Activated naive CD8-positive, alpha-beta T cell treated with anti-CD3 and anti-CD28 coated beads, Interleukin-2, amount 10 ng/mL, durations not matched to agents 7 days and 5 days (primary cell): ENCODE measurements at regions not wholly inside any gene's neighbourhood (a gene's known extent, or its start where the extent isn't known, plus 50 kb on each side); places are given as distances from the start of the nearest gene placed in this dataset.
A peak's percentile ranks its signal among the peaks of the same experiment; 100 is the strongest.
"Not testable (repeated sequence)": the region's sequence is repeated elsewhere in the genome, so short reads cannot be mapped to it uniquely, and the experiment has no call there.

ENCODE experiments used
- ATAC-seq: fragments of 150-1000 bp; cut with Tn5 transposase; one replicate; pipeline ENCODE4 v1.10.0; 2021; ENCODE audit warnings: low read depth, moderate library complexity
- POLR2A ChIA-PET: fragments of 350-600 bp; sonication (Branson Sonifier 250); formaldehyde crosslinking; loops from one replicate; lab custom pipeline; 2021; ENCODE audit warnings: antibody characterized with exemption; lab: Charles Lee
- DNase-seq: peaks from one replicate; pipeline ENCODE4 v3.0.0; 2021
- H3K27ac Mint-ChIP-seq: one replicate; pipeline ENCODE4 v1.8.0; 2022; ENCODE audit warnings: mild to moderate bottlenecking, mixed read lengths
- H3K27me3 Mint-ChIP-seq: one replicate; pipeline ENCODE4 v1.8.0; 2022; ENCODE audit warnings: mild to moderate bottlenecking, moderate library complexity, mixed read lengths
- H3K36me3 Mint-ChIP-seq: one replicate; pipeline ENCODE4 v1.8.0; 2021; ENCODE audit warnings: mild to moderate bottlenecking, mixed read lengths
- H3K4me1 Mint-ChIP-seq: one replicate; pipeline ENCODE4 v1.8.0; 2021; ENCODE audit warnings: mixed read lengths
- H3K4me3 Mint-ChIP-seq: one replicate; pipeline ENCODE4 v1.8.0; 2022; ENCODE audit warnings: mild to moderate bottlenecking, moderate library complexity, mixed read lengths
- H3K9me3 Mint-ChIP-seq: one replicate; pipeline ENCODE4 v1.8.0; 2021; ENCODE audit warnings: mixed read lengths

GRCh38 chr1:29687601-29688244, 451.4 kb downstream of the PTPRU start:
- Mint-ChIP-seq H3K9me3 (no peaks in the 10 kb centered on the region), H3K4me1 (peaks cover 10% of the 10 kb centered on the region), H3K36me3 (no peaks in the 10 kb centered on the region), H3K27me3 (peaks cover 11% of the 10 kb centered on the region), H3K27ac (no peak overlapping the region), H3K4me3 (no peak overlapping the region)
- ATAC-seq (no peak), DNase-seq (no peak)
- POLR2A ChIA-PET = no interaction called here

DNA sequence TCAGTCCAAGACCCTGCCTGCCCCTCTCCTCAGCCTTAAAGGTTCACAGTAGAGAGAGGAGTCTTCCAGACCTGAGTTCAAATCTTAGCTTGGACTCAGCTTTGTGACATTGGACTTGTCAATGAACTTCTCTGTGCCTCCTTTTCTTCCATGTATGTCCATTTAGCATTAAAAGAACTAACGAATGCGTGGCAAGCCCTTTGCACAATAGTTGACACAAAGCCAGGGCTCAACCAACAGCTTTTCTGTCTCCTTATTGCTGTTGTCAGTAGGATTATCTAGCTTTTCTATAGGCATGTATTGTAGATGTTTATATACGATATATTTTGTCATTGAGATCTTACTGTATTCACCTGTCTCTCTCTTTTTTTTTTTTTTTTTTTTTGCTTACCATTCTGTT, 450.8 kb downstream of the PTPRU start:
- Mint-ChIP-seq H3K4me3 (no peak overlapping the region), H3K36me3 (no peaks in the 10 kb centered on the region), H3K27ac (no peak overlapping the region), H3K9me3 (no peaks in the 10 kb centered on the region), H3K4me1 (peaks cover 10% of the 10 kb centered on the region), H3K27me3 (peaks cover 11% of the 10 kb centered on the region)
- POLR2A ChIA-PET = no interaction called here
- DNase-seq (no peak), ATAC-seq (no peak)

DNA sequence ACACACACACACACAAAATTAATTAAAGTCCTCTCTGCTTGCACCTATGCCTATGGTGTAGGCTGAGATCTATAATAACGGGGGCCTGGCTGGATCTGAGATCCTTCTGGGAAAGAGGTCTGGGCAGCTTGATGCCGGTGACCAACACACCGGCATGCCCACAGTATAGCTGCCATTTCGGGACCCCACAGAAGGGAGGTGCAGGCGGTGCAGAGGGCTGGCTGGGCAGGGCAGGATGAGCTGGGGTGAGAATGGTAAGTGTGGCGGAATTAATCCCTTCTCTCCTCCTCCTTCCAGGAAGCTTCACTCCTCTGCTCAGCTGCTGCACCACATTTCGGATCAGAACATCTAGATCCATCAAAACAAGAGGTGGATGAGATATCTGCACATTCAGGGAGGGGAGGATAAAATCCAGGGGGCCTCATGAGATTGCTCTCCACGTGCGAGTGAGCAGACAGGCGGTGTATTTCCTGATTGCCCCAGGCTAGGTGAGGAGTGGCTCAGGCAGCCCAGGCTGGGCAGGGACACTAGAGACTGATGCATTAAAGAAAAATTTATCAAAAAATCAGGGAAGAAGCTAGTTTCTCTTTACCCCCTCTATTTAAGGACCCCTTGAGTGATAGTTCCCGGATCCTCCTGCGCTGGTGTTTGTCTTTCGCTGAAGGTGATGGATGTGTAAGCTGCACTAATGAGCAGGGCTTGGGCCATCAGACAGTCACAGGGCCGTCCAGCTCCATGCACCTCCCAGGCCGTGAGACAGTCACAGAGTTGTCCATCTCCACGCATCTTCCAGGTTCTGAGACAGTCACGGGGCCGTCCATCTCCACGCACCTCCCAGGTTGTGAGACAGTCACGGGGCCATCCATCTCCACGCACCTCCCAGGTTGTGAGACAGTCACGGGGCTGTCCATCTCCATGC, 449.9 kb downstream of the PTPRU start:
- Mint-ChIP-seq H3K36me3 (no peaks in the 10 kb centered on the region), H3K27me3 (peaks cover 9% of the 10 kb centered on the region), H3K9me3 (no peaks in the 10 kb centered on the region), H3K4me3 (no peak overlapping the region), H3K27ac (no peak overlapping the region), H3K4me1 (peaks cover 10% of the 10 kb centered on the region)
- POLR2A ChIA-PET = no interaction called here
- DNase-seq (peak; percentile 7), ATAC-seq (no peak)

DNA sequence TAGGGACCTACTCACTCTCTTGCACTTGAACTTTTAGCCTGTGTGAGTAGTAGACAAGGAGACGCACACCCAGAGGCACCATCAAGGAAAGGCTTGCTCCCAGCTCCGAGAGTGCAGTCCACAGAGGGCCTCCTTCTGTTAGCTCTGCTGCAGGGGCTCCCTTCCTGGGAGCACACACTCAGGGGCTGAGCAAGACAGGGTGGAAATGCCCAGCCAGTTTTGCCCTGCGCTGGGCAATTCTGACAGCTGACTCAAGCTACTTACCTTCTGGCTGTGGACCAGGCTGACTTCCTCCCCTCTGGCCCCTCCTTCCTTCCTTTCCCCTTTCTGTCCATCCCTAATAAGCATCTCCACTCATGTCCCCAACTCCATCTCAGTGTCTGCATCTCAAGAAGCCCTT, 449.1 kb downstream of the PTPRU start:
- DNase-seq (no peak), ATAC-seq (no peak)
- Mint-ChIP-seq H3K9me3 (no peaks in the 10 kb centered on the region), H3K4me1 (peaks cover 10% of the 10 kb centered on the region), H3K4me3 (no peak overlapping the region), H3K27ac (no peak overlapping the region), H3K27me3 (peaks cover 4% of the 10 kb centered on the region), H3K36me3 (no peaks in the 10 kb centered on the region)
- POLR2A ChIA-PET = no interaction called here

DNA sequence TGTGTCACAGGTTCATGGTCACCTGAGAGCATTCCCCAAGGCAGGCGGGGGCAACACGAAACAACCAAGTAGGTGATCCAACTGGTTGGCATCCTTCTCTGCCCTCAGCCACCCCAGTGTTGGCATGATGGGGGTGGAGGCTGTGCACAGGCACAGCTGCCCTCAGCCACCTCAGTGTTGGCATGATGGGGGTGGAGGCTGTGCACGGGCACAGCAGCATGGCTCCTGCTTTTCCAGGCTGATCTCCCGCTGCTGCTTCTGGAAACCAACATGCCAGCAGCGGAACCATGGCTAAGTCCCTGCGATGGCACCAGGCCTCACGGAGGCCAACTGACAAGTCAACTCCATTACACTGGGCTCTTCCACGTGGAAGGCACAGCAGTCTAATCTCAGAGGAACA, 447.8 kb downstream of the PTPRU start:
- DNase-seq = peak; percentile 9
- peaks cover 10% of the 10 kb centered on the region for H3K4me1 Mint-ChIP-seq
- no peaks in the 10 kb centered on the region for H3K9me3 Mint-ChIP-seq
- no peaks in the 10 kb centered on the region for H3K36me3 Mint-ChIP-seq
- peaks cover 4% of the 10 kb centered on the region for H3K27me3 Mint-ChIP-seq
- POLR2A ChIA-PET = no interaction called here
- H3K4me3 Mint-ChIP-seq = no peak overlapping the region
- no peak for ATAC-seq
- H3K27ac Mint-ChIP-seq = no peak overlapping the region

- H3K36me3 Mint-ChIP-seq = no peaks in the 10 kb centered on the region
- H3K9me3 Mint-ChIP-seq = no peaks in the 10 kb centered on the region
- no peak overlapping the region for H3K27ac Mint-ChIP-seq
- POLR2A ChIA-PET = no interaction called here
- H3K4me1 Mint-ChIP-seq = peaks cover 5% of the 10 kb centered on the region
- DNase-seq = peak; percentile 14
- H3K27me3 Mint-ChIP-seq = peaks cover 4% of the 10 kb centered on the region
- no peak overlapping the region for H3K4me3 Mint-ChIP-seq
- ATAC-seq = no peak
Measured at GRCh38 chr1:29683472-29683871, 447.1 kb downstream of the PTPRU start.

DNA sequence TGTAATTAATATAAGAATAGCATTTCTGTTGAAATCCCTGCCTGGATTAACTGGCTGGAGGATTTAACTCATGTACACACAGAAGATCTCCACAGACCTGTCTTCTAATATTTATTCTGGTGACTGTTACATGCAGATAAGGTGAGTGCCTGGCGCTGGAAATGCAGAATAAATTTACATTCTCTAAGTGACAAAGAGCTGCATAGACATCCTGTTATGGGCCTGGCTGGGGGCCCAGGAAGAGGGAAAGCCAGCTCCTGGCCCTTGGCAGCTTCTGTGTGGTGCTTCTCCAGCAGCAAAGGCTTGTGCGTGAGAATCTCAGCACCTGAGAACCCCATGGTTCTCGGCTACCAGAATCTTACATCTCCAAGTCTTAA, 446.6 kb downstream of the PTPRU start:
- Mint-ChIP-seq H3K4me1 (no peaks in the 10 kb centered on the region), H3K27me3 (no peaks in the 10 kb centered on the region), H3K27ac (no peak overlapping the region), H3K36me3 (no peaks in the 10 kb centered on the region), H3K9me3 (no peaks in the 10 kb centered on the region), H3K4me3 (no peak overlapping the region)
- POLR2A ChIA-PET = no interaction called here
- DNase-seq = no peak
- no peak for ATAC-seq

GRCh38 chr1:29682171-29682918, 446.0 kb downstream of the PTPRU start:
- Mint-ChIP-seq H3K4me1 (no peaks in the 10 kb centered on the region), H3K27me3 (no peaks in the 10 kb centered on the region), H3K27ac (no peak overlapping the region), H3K4me3 (no peak overlapping the region), H3K36me3 (no peaks in the 10 kb centered on the region), H3K9me3 (no peaks in the 10 kb centered on the region)
- DNase-seq = peak; percentile 8
- POLR2A ChIA-PET = no interaction called here
- ATAC-seq = no peak

- ATAC-seq, H3K4me3 Mint-ChIP-seq, H3K27ac Mint-ChIP-seq, POLR2A ChIA-PET, H3K9me3 Mint-ChIP-seq, H3K36me3 Mint-ChIP-seq, H3K27me3 Mint-ChIP-seq, H3K4me1 Mint-ChIP-seq: not testable (repeated sequence)
- peak; percentile 8 for DNase-seq
Measured at GRCh38 chr1:29681416-29681815, 445.1 kb downstream of the PTPRU start.

GRCh38 chr1:29679828-29680558, 443.7 kb downstream of the PTPRU start:
- ATAC-seq (no peak), DNase-seq (no peak)
- H3K36me3 Mint-ChIP-seq = no peaks in the 10 kb centered on the region
- POLR2A ChIA-PET = no interaction called here
- H3K4me1 Mint-ChIP-seq = no peaks in the 10 kb centered on the region
- H3K27me3 Mint-ChIP-seq = no peaks in the 10 kb centered on the region
- no peak overlapping the region for H3K4me3 Mint-ChIP-seq
- no peak overlapping the region for H3K27ac Mint-ChIP-seq
- H3K9me3 Mint-ChIP-seq = no peaks in the 10 kb centered on the region

GRCh38 chr1:29679316-29679715, 443.0 kb downstream of the PTPRU start:
- Mint-ChIP-seq H3K4me1 (no peaks in the 10 kb centered on the region), H3K27ac (no peak overlapping the region), H3K9me3 (no peaks in the 10 kb centered on the region), H3K4me3 (no peak overlapping the region), H3K27me3 (peaks cover 1% of the 10 kb centered on the region), H3K36me3 (no peaks in the 10 kb centered on the region)
- POLR2A ChIA-PET = no interaction called here
- ATAC-seq (no peak), DNase-seq (no peak)

DNA sequence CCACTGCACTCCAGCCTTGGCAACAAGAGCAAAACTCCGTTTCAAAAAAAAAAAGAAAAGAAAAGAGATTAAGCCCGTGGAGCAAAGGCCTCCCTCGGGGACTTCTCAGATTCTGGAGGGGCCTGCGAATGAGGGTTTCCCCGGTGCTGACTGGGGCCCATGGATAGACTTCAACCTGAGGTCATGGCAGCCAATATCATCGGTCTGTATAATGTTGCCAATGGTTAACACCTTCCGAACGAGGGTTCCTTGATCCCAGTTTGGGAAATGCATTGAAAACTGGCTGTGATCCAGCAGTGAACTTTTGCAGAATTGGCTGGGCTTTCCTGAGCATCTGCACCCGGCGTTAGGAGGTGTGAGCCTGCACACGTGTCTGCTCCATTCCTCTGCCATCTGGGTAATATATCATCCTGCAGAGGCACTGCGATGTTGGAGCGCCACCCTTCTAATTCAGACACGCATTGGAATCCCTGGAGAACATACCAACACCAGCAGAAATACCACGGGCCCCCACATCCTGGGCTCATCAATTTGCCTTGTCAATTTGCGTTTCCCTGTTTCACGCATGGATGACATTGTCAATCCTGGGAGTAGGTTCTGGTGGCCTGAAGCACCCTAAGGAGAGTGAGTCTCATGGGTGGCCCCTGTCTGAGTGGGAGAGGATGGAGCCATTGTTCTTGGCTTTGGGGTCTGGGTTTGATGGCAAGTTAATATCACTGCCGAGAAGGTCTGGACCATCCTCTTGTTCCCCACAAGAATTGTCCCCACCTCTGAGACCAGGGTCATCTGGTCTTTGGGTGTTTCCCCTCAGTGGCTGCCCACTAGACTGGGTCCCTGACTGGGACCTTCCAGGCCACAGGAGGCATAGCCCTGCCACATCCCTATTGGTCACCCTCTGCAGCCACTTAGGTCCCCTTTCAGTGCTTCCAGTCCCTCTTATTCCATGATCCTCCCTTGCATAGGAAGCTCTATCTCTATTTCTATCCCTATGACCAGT, 441.0 kb downstream of the PTPRU start:
- H3K4me3 Mint-ChIP-seq = no peak overlapping the region
- no peaks in the 10 kb centered on the region for H3K36me3 Mint-ChIP-seq
- no peak for ATAC-seq
- H3K27me3 Mint-ChIP-seq = peaks cover 2% of the 10 kb centered on the region
- DNase-seq = no peak
- no peaks in the 10 kb centered on the region for H3K4me1 Mint-ChIP-seq
- no peak overlapping the region for H3K27ac Mint-ChIP-seq
- POLR2A ChIA-PET = no interaction called here
- H3K9me3 Mint-ChIP-seq = no peaks in the 10 kb centered on the region
